ENCODE measurements at regions not wholly inside any gene's neighbourhood (a gene's known extent, or its start where the extent isn't known, plus 50 kb on each side); places are given as distances from the start of the nearest gene placed in this dataset.

GRCh38 chr3:64460877-64461276 is 226.9 kb downstream of the ADAMTS9 start:
- TF ChIP-seq CTCF (IDR thresholded peaks at IDR 0.05 in 8 of 11, conservative IDR thresholded peaks at IDR 0.05 in 3 of 11) (no peak), POLR2A (IDR thresholded peaks at IDR 0.05) (no peak)

All from spleen (tissue), 7 donors.